ENCODE measurements at regions not wholly inside any gene's neighbourhood (a gene's known extent, or its start where the extent isn't known, plus 50 kb on each side); places are given as distances from the start of the nearest gene placed in this dataset.
"Not testable (repeated sequence)": the region's sequence is repeated elsewhere in the genome, so short reads cannot be mapped to it uniquely, and the experiment has no call there.

- intact Hi-C loops (cut with DNase I; ENCODE audit: low total_unique reads) = no loop called here
- no peak for DNase-seq (ENCODE audit: low spot score in 2 of 2)
- WGBS, 2 donors = 93 to 94% methylated on average over 4 of the region's 4 CpGs
- no peak overlapping the region for H3K4me3 ChIP-seq (ENCODE audit: low read depth, poor library complexity, severe bottlenecking)
- TF ChIP-seq CTCF (IDR thresholded peaks at IDR 0.05) (no peak), POLR2A (IDR thresholded peaks at IDR 0.05) (no peak)
Observed at GRCh38 chr12:131540138-131540623, 170.7 kb upstream of the SFSWAP start.

GRCh38 chr12:131541512-131541911 is 169.4 kb upstream of the SFSWAP start:
- intact Hi-C loops (cut with DNase I; ENCODE audit: low total_unique reads) = not testable (repeated sequence)
- WGBS, 2 donors = 90 to 91% methylated on average over 1 of the region's 1 CpG

GRCh38 chr12:131542351-131542750 is 168.5 kb upstream of the SFSWAP start:
- TF ChIP-seq CTCF (IDR thresholded peaks at IDR 0.05) (no peak), POLR2A (IDR thresholded peaks at IDR 0.05) (no peak)
- 58 to 81% methylated on average over 4 of the region's 4 CpGs for WGBS, 2 donors
- intact Hi-C loops (cut with DNase I; ENCODE audit: low total_unique reads) = no loop called here

More at GRCh38 chr12:131541512-131541911, 169.4 kb upstream of the SFSWAP start:
- DNase-seq (ENCODE audit: low spot score in 2 of 2); H3K4me3 ChIP-seq (ENCODE audit: low read depth, poor library complexity, severe bottlenecking): not testable (repeated sequence)

GRCh38 chr12:131543040-131543439 is 167.8 kb upstream of the SFSWAP start:
- intact Hi-C loops (cut with DNase I; ENCODE audit: low total_unique reads) = no loop called here
- TF ChIP-seq POLR2A (IDR thresholded peaks at IDR 0.05) (no peak), CTCF (IDR thresholded peaks at IDR 0.05) (no peak)
- WGBS, 2 donors = 92 to 95% methylated on average over 5 of the region's 5 CpGs
- no peak for DNase-seq (ENCODE audit: low spot score in 2 of 2)
- no peak overlapping the region for H3K4me3 ChIP-seq (ENCODE audit: low read depth, poor library complexity, severe bottlenecking)

More at GRCh38 chr12:131542351-131542750, 168.5 kb upstream of the SFSWAP start:
- H3K4me3 ChIP-seq (ENCODE audit: low read depth, poor library complexity, severe bottlenecking) = no peak overlapping the region
- DNase-seq (ENCODE audit: low spot score in 2 of 2) = no peak

- WGBS, 2 donors = 69 to 82% methylated on average over 6 of the region's 6 CpGs
- H3K4me3 ChIP-seq (ENCODE audit: low read depth, poor library complexity, severe bottlenecking) = no peak overlapping the region
- TF ChIP-seq CTCF (IDR thresholded peaks at IDR 0.05) = no peak
- TF ChIP-seq POLR2A (IDR thresholded peaks at IDR 0.05) = no peak
- intact Hi-C loops (cut with DNase I; ENCODE audit: low total_unique reads) = no loop called here
- no peak for DNase-seq (ENCODE audit: low spot score in 2 of 2)
Observed at GRCh38 chr12:131547555-131547954, 163.3 kb upstream of the SFSWAP start.

GRCh38 chr12:131550121-131550520 is 160.8 kb upstream of the SFSWAP start:
- no peak for DNase-seq (ENCODE audit: low spot score in 2 of 2)
- no peak for TF ChIP-seq CTCF (IDR thresholded peaks at IDR 0.05)
- no peak for TF ChIP-seq POLR2A (IDR thresholded peaks at IDR 0.05)
- WGBS, 2 donors = 72 to 76% methylated on average over 5 of the region's 5 CpGs
- intact Hi-C loops (cut with DNase I; ENCODE audit: low total_unique reads) = no loop called here
- no peak overlapping the region for H3K4me3 ChIP-seq (ENCODE audit: low read depth, poor library complexity, severe bottlenecking)

Measured in lower leg skin (tissue), 4 donors.